Superior temporal gyrus (tissue), 1 donor: ENCODE measurements at regions not wholly inside any gene's neighbourhood (a gene's known extent, or its start where the extent isn't known, plus 50 kb on each side); places are given as distances from the start of the nearest gene placed in this dataset.

ENCODE experiments used
- DNase-seq: peaks from one replicate; pipeline ENCODE4 v3.0.0-alpha.2; 2016; ENCODE audit errors: extremely low spot score

- DNase-seq = no peak
These were observed 666.4 kb downstream of the BRD1 start for GRCh38 chr22:49161002-49161850.

GRCh38 chr22:49160261-49161001, 667.2 kb downstream of the BRD1 start:
- DNase-seq = no peak

GRCh38 chr22:49159711-49160110, 668.0 kb downstream of the BRD1 start:
- DNase-seq = no peak

GRCh38 chr22:49158741-49159564, 668.7 kb downstream of the BRD1 start:
- no peak for DNase-seq

- no peak for DNase-seq
These were observed 669.9 kb downstream of the BRD1 start for GRCh38 chr22:49157529-49158339.

GRCh38 chr22:49156662-49157285, 670.9 kb downstream of the BRD1 start:
- DNase-seq = no peak

GRCh38 chr22:49155770-49156580, 671.7 kb downstream of the BRD1 start:
- DNase-seq = no peak

- no peak for DNase-seq
These were observed 672.5 kb downstream of the BRD1 start for GRCh38 chr22:49155039-49155769.

GRCh38 chr22:49154433-49154832, 673.2 kb downstream of the BRD1 start:
- no peak for DNase-seq

- DNase-seq = no peak
These were observed 673.8 kb downstream of the BRD1 start for GRCh38 chr22:49153921-49154320.

GRCh38 chr22:49152939-49153770, 674.5 kb downstream of the BRD1 start:
- no peak for DNase-seq

- no peak for DNase-seq
These were observed 675.3 kb downstream of the BRD1 start for GRCh38 chr22:49152127-49152938.

- DNase-seq = no peak
These were observed 676.2 kb downstream of the BRD1 start for GRCh38 chr22:49151256-49152126.

GRCh38 chr22:49150801-49151221, 676.9 kb downstream of the BRD1 start:
- no peak for DNase-seq

GRCh38 chr22:49149721-49150608, 677.7 kb downstream of the BRD1 start:
- no peak for DNase-seq
